ENCODE measurements at regions not wholly inside any gene's neighbourhood (a gene's known extent, or its start where the extent isn't known, plus 50 kb on each side); places are given as distances from the start of the nearest gene placed in this dataset.
"Not testable (repeated sequence)": the region's sequence is repeated elsewhere in the genome, so short reads cannot be mapped to it uniquely, and the experiment has no call there.

DNA sequence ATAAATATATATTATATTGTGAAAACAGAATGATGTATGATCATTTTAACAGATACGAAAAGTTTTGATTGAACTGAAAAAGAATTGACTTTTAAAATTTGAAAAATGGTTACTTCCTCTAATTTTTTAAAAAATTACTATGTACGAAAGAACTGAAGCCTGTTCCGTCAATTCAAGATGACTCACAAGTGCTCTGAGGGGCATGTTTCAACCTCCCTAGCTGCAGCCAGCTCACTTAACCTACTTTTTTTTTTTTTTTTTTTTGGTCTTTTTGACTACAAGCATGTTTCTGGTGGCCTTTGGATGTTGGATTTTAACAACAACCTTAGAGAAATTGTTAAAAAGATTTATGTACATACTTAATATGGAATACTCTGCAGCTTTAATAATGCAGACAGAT lies 1139.3 kb downstream of the DIAPH3 start:
- no peak for DNase-seq

DNA sequence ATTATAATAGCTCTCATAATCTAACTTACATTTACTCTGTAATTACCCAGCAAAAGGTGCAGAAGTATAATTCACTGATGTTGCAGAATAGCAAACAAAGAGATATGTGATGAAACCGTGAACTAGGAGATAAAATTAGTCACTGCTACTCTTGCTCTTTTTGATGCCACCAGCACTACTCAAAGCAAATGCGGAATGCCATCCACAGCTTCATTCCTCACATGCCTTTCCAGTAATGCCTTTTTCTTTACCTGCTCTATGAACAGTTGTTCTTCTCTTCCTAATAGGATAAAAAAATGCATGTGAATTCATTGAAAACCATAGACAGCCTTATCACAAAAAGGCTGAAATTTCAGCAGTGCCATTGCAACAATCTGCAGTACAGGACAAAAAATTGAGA lies 1129.5 kb downstream of the DIAPH3 start:
- DNase-seq, result no peak

DNA sequence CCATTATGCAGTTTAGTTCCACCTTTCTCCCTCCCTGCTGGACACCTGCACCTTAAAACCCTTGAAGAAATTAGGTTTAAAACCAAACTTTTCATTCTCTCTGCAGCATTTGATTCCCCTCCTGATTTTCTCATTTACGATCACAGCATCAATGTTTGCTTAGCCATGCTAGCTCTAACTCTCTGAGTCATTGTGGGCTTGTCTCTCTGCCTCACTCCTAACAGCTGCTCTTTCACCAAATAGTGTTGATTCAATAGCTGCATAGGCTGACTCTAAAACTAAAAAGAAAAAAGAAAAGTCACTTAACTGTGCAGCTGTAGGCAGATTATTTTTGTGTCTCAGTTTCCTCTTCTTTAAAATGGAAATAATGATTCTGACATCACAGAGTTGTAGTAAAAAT lies 1124.9 kb downstream of the DIAPH3 start:
- DNase-seq, result peak; percentile 4

DNA sequence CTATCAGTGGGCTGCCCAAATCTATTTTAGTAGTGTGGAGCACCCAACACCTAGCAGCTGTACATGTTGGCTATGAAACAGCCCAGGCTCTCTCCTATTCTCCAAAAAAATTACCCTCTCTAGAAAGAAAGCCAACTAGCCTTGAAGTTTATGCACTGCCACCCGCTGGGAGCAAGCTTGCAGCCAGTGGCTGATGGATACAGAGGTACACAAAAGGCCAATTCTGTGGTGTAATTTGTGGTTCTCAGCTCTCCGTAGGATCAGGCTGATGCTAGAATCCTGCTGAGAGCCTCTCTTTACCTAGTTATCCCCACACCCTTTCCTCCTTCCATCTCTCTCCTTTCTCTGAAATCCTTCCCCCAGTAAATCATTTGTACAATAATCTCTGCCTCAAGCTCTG lies 1120.7 kb downstream of the DIAPH3 start:
- peak; percentile 20 for DNase-seq

DNA sequence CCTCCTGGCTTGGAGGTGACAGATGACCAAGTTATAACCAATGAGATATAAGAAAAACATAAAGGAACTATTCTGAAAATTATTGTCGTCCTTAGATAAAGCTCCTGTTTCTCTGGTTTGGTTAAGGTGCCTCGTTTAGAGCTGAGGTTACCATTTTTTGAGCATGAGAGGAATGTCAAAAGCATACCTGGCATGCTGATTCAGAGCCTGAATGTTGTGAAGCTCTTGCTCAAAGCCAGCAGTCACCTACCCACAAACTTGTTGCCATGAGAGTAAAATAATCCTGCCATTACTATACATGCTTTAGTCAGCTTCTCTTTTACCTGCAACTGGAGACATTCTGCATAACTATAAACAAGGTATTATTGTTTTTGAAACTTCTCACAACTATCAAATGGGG lies 1116.2 kb downstream of the DIAPH3 start:
- DNase-seq, result no peak

DNA sequence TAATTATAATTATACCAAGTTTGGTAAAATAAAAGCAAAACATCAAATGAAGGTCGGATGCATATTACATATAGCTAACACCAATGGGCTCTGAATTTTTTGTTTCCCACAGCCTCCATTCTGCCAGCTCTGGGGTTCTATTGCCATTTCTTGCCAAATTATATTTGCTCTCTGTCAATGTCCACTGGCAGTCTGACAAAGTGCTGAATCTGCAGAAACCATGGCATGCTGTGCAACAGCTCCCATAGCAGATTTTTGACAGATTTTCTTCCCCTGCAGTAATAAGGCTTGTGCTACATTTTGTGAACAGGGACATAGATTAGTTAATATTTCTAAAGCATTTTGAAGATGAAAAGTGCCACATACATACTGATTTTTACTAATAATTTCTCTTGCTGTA lies 1102.1 kb downstream of the DIAPH3 start:
- DNase-seq, result no peak

DNA sequence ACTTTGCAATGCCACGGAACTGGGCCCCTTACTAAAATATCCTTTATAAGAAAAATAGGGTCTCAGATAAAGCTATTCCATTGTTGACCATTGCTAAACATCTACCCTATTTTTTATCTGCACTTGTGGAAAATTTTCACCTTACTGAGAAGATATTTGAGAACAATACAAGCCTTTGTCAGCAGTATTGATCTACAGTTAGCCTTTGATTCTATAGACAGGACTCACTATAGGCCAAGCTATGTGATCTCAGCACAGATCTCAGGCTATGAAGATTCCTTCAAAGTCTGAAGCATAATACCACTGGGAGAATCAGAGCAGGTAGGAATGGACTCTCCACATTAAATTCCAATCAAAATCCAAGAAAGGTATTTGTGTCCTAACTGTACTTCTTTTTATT lies 1099.7 kb downstream of the DIAPH3 start:
- no peak for DNase-seq

DNA sequence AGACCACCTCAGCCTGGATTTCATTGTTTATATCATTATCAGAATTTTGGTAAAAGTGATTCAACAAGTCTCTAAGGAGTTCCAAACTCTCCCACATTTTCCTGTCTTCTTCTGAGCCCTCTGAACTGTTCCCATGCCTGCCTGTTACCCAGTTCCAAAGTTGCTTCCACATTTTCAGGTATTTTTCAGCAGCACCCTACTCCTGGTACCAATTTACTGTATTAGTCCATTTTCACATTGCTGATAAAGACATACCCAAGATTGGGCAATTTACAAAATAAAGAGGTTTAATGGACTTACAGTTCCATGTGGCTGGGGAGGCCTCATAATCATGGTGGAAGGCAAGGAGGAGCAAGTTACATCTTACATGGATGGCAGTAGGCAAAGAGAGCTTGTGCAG lies 1087.3 kb downstream of the DIAPH3 start:
- not testable (repeated sequence) for DNase-seq

DNA sequence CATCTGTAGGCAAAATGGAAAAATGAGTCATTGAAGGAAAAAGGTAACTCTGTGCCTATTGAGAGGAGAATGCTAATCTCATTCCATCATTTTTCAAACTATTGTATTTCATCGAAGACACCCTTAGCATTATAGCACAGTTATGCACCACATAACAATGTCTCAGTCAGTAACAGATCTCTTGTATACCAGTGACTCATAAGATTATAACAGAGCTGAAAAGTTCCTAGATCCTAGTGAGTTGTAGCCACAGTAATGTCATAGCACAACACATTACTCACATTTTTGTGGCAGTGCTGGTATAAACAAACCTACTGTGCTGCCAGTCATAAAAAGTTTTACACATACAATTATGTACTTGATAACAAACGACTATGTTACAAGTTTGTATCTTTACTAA lies 1077.6 kb downstream of the DIAPH3 start:
- no peak for DNase-seq

DNA sequence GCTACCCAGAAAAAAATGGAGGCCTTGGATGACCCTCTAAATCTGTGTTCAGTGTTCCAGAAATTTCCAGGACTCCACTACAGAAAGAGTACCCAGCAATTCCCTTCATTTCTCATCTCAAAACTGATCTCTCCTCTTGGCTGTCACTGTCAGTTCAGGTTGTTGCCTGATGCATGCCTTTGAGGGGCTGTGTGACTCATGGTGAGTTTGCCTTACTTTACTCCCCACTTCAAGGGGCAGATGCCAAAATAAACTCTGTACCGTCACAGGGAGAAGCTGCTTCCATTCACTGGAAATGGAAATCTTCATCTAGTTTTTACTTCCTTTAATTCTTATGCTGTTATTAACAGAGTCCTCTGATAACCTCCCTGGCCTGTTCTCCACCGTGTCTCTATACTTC lies 1075.0 kb downstream of the DIAPH3 start:
- DNase-seq, result no peak

DNA sequence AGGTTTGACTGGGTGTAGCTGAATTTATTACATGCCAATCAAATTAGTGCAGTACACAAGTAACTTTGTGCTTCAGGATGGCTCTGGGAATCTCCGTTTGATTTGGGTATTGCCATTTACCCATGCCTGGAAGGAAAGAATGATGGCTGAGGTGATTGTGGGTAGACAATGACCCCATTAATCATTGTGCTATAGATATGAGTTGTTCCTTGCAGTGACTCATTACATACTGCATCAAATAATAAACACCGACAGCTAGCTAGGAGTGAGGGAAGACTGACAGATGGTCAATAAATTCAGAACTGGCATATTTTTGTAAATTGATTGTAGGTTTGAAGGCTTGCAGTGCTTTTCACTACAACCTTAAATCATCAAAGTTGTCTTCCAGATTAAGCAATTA lies 1069.5 kb downstream of the DIAPH3 start:
- DNase-seq, result no peak

DNA sequence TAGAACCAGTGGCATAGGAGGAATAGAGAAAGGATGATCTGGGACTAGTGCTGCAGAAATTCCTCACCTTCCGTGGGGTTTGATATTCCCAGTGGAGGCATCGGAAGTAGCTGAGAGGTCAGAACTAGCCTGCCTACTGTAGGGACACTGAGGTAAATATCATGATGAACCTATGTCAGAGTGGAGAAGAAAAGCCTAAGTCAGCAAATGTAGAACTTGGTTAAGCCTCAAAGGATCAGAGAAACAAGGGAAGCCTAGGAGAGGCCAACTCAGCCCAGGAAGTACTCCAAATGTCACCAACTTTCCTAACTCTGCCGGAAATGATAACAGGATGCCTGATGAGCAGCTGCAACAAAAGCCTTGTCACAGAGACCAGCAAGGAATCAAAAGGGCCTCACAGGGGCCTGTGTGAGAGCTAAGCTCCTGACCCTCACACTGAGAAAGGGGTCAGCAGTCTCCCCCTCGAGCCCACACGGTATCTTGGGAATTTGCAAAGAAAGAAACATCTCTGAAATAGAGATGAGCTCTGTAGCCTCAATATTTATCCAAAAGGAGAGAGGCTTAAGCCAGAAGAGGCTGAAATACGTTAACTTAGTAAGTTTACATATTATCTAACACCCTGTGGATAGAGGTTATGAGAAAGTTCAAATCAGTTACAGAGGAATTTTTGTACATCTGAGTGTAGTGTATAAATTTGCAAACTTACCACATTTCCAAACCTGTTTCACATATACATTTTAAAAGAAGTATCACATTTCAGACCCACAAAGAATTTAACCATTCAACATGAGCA lies 1064.3 kb downstream of the DIAPH3 start:
- DNase-seq, result no peak

DNA sequence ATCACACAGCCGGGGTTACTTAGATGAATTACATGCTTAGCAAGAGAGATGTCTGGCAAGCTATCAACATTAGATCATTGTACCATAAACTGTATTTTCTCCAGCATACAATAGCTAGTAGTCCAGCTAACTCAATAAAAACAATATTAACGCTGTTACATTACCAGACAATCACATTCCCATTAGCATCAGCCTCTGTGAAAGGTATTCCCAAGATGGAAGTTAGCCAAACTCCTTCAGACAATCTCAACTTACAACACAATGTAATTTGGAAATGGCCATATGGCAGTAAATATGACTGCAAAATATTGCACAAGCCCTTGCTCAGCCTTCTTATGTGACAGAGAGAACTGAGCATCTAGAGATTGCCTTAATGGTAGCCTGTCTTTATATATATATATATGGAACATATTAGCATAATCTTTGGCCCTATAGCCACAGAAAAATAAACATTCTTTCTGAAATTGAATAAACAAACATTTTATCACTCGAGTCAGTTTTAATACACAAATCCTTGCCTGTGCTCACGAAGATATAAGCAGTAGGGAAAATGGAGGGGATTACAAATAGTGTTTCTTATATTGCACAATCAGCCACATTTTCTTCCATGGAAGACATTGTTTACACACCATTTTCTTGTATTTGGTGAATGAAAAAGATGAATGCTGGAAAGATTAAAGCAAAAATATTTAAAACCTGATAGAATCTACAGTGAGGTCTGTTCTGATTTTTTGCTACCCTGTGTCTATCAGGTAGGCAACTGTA lies 1060.5 kb downstream of the DIAPH3 start:
- DNase-seq, result peak; percentile 43

DNA sequence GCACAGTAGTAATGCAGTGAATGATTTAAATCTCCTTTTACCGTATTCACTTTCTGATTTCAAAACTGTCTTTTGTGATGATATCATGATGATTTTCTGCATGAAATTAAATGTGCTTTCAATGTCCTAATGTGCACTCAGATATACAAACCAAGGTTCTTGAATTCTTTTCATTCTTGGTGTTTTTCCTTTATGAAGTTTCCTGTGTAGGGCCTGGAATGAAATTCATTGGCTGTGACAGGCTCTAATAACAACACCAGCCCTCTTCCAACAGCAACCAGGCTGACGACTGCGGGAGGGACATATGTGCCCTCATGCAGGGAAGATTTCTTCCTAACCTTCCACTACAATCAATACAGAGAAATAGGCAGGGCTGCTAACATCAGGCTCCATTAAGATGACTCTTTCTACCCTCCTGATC lies 1052.0 kb downstream of the DIAPH3 start:
- DNase-seq, result no peak

DNA sequence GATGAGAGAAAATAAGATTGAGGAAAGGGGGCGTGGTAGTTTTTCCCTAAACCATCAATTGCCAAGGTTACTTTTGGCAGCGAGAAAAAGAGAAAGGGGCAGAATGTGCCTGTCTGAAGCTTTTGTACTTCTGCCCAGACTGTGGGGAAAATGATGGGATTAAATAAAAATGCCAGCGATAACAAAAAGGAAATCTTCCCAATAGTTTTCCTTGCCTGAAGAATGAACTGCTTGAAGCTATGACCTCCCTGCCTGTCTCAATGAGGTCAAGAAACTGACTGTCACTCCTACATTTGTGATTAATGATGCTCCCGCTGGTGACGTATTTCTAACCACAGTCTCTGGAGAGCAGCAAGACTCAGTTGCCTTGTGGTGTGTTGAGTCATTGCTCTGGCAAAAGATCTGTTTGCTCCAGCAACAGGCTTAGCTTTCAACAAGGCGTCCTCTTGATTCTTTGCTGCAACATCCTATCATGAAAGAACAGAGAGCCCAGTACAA lies 1051.5 kb downstream of the DIAPH3 start:
- DNase-seq, result no peak

DNA sequence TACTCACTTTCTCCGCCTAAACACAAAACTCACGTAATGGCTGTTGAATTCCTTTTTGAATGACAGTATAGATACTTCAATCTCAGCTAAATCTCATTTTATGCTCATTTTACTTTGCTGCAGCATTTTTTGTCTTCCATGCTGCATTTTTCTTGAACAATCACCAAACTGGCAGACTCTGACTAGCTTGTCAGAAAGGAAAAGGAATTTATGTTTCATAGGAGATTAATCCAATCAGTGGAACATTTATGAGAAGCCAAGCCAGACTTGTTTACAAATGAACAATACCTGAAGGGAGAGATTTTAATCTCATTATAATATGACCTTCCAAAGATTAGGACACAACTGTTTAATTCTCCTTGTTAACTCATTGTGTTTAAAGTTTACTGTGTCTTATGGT lies 1044.3 kb downstream of the DIAPH3 start:
- DNase-seq, result no peak

DNA sequence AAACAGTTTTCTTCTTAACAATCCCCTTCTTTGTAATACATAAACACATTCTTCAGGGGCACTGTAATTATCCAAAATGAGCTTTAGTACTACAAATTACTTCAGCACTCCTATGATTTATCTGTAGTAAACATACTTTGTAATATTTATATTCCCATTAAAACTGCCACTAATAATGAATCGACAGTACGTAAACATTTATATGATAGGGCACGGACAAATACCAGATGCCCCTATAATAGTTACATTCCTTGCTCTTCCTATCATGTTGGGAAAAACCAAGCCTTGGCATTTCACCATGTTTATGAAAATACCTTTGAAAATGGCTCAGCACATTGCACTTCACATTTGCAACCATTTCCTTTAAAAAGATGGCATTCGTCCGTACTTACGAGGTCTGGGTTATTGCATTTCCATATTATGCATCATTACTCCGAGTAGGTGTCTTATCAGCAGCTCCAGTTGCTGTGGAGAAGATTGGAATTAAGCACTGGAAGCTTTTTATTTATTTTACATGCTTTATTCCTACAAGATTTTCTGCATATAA lies 1043.4 kb downstream of the DIAPH3 start:
- no peak for DNase-seq

DNA sequence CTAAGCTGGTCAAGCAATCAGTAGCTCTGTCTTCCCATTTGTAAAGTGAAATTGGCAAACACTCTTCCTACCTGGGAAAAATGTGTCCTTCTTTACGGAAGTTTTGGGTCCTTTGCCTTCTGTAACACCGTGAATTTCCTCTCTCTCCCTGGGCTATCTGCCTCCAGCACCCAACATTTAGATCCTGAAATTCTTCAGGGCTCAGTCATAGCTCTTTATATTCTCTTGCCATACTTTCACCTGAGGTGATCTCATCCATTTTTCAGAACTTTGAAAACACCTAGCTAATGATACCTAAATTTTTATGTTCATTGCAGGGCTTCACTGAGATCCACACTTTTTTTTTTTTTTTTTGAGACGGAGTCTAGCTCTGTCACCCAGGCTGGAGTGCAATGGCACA lies 1042.2 kb downstream of the DIAPH3 start:
- DNase-seq, result no peak

DNA sequence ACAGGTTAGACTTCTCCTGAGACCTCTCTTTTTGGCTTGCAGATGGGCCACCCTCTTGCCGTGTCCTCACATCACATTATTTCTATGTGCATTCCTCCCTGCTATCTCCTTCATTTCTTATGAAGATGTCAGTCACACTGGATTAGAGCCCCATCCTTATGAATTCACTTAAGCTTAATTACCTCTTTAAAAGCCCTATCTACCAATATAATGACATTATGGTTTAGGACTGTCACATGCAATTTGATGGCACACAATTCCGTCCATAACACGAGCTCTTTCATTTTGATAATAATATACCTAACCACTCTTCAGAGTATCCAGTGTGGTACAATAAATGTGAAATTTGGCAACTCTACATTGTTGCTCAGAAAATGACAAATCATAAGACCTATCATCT lies 1037.3 kb downstream of the DIAPH3 start:
- DNase-seq, result no peak

DNA sequence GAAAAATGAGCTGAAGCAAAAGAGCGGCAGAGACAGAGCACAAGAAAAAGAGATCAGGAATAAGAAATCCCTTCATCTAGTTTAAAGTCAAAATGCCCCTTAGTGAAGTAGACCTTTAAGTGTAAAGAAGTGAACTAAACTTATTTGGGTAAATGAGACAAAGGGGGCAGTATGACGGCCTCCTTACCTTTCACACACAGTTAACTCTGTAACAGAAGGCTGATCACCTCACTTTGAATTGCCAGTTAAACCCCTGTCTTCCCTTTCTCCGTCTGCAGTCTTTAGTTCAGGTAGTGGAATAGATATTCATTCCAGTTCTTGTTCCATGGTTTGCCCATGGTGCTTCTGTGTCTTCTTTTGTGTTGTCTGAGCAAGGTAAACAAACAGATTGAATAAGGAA lies 1029.8 kb downstream of the DIAPH3 start:
- no peak for DNase-seq

DNA sequence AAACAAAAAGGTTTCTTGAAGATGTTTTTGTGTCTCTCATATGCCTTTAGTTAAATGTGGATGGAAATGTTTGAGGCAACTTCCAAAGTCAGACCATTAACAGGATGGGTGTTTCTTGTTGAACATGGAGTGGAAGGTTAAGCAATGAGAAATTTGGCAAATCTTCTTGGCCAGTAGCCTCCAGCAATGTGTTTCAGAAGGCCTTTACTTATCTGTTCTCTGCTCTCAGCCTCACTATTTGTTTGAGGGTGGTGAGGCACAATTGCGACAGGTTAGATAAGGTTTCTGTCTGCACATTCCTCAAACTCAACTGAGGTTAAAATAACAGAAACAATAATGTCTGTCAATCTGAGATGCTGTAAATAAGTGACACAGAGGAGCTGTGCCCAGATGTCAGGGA lies 1019.0 kb downstream of the DIAPH3 start:
- no peak for DNase-seq

DNA sequence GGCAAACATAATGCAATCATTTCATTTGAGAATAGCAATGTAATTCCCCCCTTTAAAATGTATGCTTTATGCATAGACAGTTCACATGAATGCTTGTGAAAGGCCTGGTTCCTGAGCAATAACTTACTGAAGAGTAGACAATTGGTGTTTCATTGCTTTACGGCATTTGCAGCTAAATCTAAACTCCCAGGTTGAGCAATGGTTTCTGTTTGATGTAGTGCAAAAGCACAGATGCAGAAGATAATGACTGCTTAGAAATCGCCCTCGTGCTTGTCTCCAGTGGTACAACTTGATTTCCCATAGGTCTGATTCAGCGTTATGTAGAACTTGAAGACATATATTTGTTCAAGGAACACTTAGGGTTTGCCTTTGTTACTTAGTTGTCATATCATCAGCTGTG lies 1018.3 kb downstream of the DIAPH3 start:
- no peak for DNase-seq

DNA sequence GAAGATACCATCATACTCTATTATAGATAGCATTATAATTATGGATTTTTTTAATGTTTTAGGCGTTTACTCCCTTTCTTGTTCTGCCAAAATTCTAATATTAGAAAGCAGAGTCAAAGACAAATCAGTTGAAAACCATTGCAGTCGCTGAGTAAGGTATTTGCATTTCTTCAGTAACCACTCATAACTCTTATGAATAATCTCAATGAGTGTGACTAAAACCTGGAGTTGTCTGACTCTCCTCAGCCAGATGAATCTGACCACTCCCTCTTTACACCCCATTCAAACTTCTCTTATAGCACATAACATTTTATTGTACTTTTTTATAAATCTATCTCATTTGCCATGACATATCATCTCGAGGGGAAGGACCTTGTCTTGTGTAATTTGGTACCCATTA lies 1006.5 kb downstream of the DIAPH3 start:
- no peak for DNase-seq

DNA sequence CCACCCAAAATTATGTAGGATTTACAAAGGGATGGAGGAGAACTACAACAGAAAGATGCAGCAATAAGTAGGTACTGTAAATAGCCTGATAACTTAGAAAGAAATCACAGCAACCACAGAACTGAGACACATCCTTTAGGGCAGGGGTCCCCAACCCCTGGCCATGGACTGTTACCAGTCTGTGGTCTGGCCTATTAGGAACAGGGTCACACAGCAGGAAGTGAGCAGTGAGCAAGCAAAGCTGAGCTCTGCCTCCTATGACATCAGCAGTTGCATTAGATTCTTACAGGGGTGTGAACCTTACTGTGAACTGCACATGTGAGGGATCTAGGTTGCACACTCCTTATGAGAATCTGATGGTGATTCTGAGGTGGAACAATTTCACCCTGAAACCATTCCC lies 997.6 kb downstream of the DIAPH3 start:
- no peak for DNase-seq

All from NCI-H2107 (cell line).